GM12878 (cell line): ENCODE measurements at regions not wholly inside any gene's neighbourhood (a gene's known extent, or its start where the extent isn't known, plus 50 kb on each side); places are given as distances from the start of the nearest gene placed in this dataset.

ENCODE experiments used
- ATAC-seq: fragments of 200-7000 bp; cut with Tn5 transposase; 3 replicates; pipeline ENCODE4 v1.9.1; 2020; ENCODE audit warnings: mild to moderate bottlenecking, moderate library complexity
- BruUV-seq: library from RNA; stranded (reverse); fragments of 400-500 nt; replicated peaks from 2 replicates; lab custom pipeline; 2021; lab: Mats Ljungman, UMichigan
- CTCF ChIA-PET: fragments of 300-600 bp; sonication (Branson Sonifier 250); formaldehyde crosslinking; extraction: SDS; loops from one replicate; lab custom pipeline; 2021; ENCODE audit warnings: inconsistent platforms; lab: Yijun Ruan, JAX
- POLR2A ChIA-PET: fragments of 350-600 bp; formaldehyde crosslinking; extraction: SDS; loops from one replicate; lab custom pipeline; 2021; ENCODE audit warnings: inconsistent platforms; lab: Charles Lee
- RAD21 ChIA-PET: fragments of 300-600 bp; sonication (Branson Sonifier 250); formaldehyde crosslinking; loops from one replicate; lab custom pipeline; 2023; ENCODE audit warnings: antibody characterized with exemption; ENCODE audit not compliant: unreplicated experiment; lab: Charles Lee
- SMC1A ChIA-PET: fragments of 300-600 bp; sonication (Branson Sonifier 250); formaldehyde crosslinking; loops from one replicate; lab custom pipeline; 2023; ENCODE audit not compliant: unreplicated experiment, uncharacterized antibody; lab: Charles Lee
- DNase-seq: peaks from one replicate; pipeline ENCODE4 v3.0.0-alpha.2; 2011; ENCODE audit warnings: low read depth, low spot score
- FAIRE-seq: peaks from 3 replicates; lab custom pipeline; 2011; peaks lifted over from hg19 to GRCh38; lab: Jason Lieb, UNC
- H2AFZ ChIP-seq: 2 replicates; pipeline ENCODE4 v1.6.0; 2011; ENCODE audit warnings: low read depth, low read length, control low read depth; ENCODE audit not compliant: control insufficient read depth
- H3K27ac ChIP-seq: 2 replicates; pipeline ENCODE4 v1.5.1; 2011; ENCODE audit warnings: control low read depth; ENCODE audit not compliant: control insufficient read depth, insufficient read depth
- H3K27me3 ChIP-seq, 2 experiments: replicated peaks in 1 of 2; 2 replicates each; pipeline versions ENCODE4 v1.6.0 to v1.6.1; 2011; ENCODE audit warnings: low read length in 1 of 2; ENCODE audit not compliant: control insufficient read depth in 2 of 2, insufficient read depth in 2 of 2
- H3K36me3 ChIP-seq, 2 experiments: 2 replicates each; pipeline ENCODE4 v1.5.1; 2011; ENCODE audit warnings: low read length in 1 of 2; ENCODE audit not compliant: control insufficient read depth in 2 of 2, insufficient read depth in 2 of 2
- H3K4me1 ChIP-seq: 2 replicates; pipeline ENCODE4 v1.6.1; 2011; ENCODE audit warnings: mild to moderate bottlenecking, low read length, moderate library complexity, mixed read lengths; ENCODE audit not compliant: control insufficient read depth, insufficient read depth
- H3K4me2 ChIP-seq: 2 replicates; pipeline ENCODE4 v1.6.0; 2011; ENCODE audit warnings: control low read depth; ENCODE audit not compliant: control insufficient read depth, insufficient read depth
- H3K4me3 ChIP-seq: fragments of 200-600 bp; sonication (generic); 2 replicates; pipeline ENCODE4 v1.5.1; 2016
- H3K79me2 ChIP-seq: 2 replicates; pipeline ENCODE4 v1.6.0; 2011; ENCODE audit warnings: low read length; ENCODE audit not compliant: control insufficient read depth, insufficient read depth
- H3K9ac ChIP-seq: 2 replicates; pipeline ENCODE4 v1.8.0; 2011; ENCODE audit warnings: low read length, control low read depth, mixed read lengths; ENCODE audit not compliant: control insufficient read depth, insufficient read depth
- H3K9me3 ChIP-seq: replicated peaks from 3 replicates; pipeline ENCODE4 v1.5.1; 2011; ENCODE audit warnings: mild to moderate bottlenecking, low read length; ENCODE audit not compliant: control insufficient read depth, insufficient read depth
- H4K20me1 ChIP-seq: 2 replicates; pipeline ENCODE4 v1.6.0; 2011; ENCODE audit not compliant: control insufficient read depth, insufficient read depth
- ATF7 ChIP-seq: fragments of 450-650 bp; IDR thresholded peaks from 2 replicates; pipeline ENCODE4 v1.6.1; 2016; ENCODE audit warnings: low read depth, mild to moderate bottlenecking
- BMI1 ChIP-seq: fragments of 450-650 bp; IDR thresholded peaks from 2 replicates; pipeline ENCODE4 v1.6.1; 2016; ENCODE audit warnings: mild to moderate bottlenecking, moderate library complexity, borderline replicate concordance
- EZH2 ChIP-seq: IDR thresholded peaks from 2 replicates; pipeline ENCODE4 v1.6.1; 2012; ENCODE audit warnings: low read depth, mild to moderate bottlenecking, control low read depth, inconsistent platforms, low read length, borderline replicate concordance; ENCODE audit not compliant: control insufficient read depth
- IKZF2 ChIP-seq, 2 experiments: fragments of 450-650 bp; IDR thresholded peaks; 2 replicates each; pipeline ENCODE4 v1.6.1; 2017; ENCODE audit warnings: mild to moderate bottlenecking in 2 of 2, moderate library complexity in 2 of 2
- KLF5 ChIP-seq: fragments of 450-650 bp; IDR thresholded peaks from 2 replicates; pipeline ENCODE4 v1.6.1; 2014; ENCODE audit warnings: mild to moderate bottlenecking; ENCODE audit not compliant: partially characterized antibody
- NFIC ChIP-seq: IDR thresholded peaks from 2 replicates; pipeline ENCODE4 v1.6.1; 2012; ENCODE audit warnings: low read depth, mild to moderate bottlenecking, inconsistent platforms, low read length, moderate library complexity
- NFXL1 ChIP-seq: fragments of 450-650 bp; IDR thresholded peaks from 2 replicates; pipeline ENCODE4 v1.6.1; 2017; ENCODE audit warnings: antibody characterized with exemption, mild to moderate bottlenecking, borderline replicate concordance
- PBX3 ChIP-seq: IDR thresholded peaks from 2 replicates; pipeline ENCODE4 v1.6.1; 2011; ENCODE audit warnings: mild to moderate bottlenecking, low read depth, low read length, moderate library complexity; ENCODE audit not compliant: insufficient replicate concordance
- RBBP5 ChIP-seq: fragments of 200-600 bp; sonication (generic); conservative IDR thresholded peaks from 2 replicates; pipeline ENCODE4 v1.6.1; 2016
- RFX5 ChIP-seq: IDR thresholded peaks from 2 replicates; pipeline ENCODE4 v1.6.1; 2011; ENCODE audit warnings: low read depth, low read length, improper control_type of control experiment
- SMAD1 ChIP-seq: fragments of 450-650 bp; IDR thresholded peaks from 2 replicates; pipeline ENCODE4 v1.6.1; 2018; ENCODE audit warnings: mild to moderate bottlenecking, low read depth; ENCODE audit not compliant: partially characterized antibody
- SMAD5 ChIP-seq: IDR thresholded peaks from 2 replicates; pipeline ENCODE4 v1.6.1; 2016; ENCODE audit warnings: antibody characterized with exemption, low read depth
- ZZZ3 ChIP-seq: IDR thresholded peaks from 2 replicates; pipeline ENCODE4 v1.6.1; 2011; ENCODE audit warnings: low read depth; ENCODE audit not compliant: control insufficient read depth, insufficient read length
- WGBS: methylation state at CpG from one replicate; pipeline ENCODE4 v1.1.6; 2016; ENCODE audit warnings: low lambda C conversion rate; ENCODE audit not compliant: insufficient replicate concordance, insufficient coverage; ENCODE audit errors: missing lambda C conversion rate; 5-methylcytosine and 5-hydroxymethylcytosine counted together
- in situ Hi-C: fragments of 300-500 bp; cut with MboI; formaldehyde crosslinking; loops from 9 replicates; pipeline ENCODE4 v1.14.3; 2018; ENCODE audit warnings: mixed read lengths
- intact Hi-C: fragments of 100-400 bp; cut with micrococcal nuclease; formaldehyde crosslinking; loops from one replicate; pipeline ENCODE4 v1.14.2; 2022; ENCODE audit not compliant: unreplicated experiment
- TF ChIP-seq, protein P1 (sequence below): fragments of 450-650 bp; IDR thresholded peaks from 2 replicates; pipeline ENCODE4 v1.6.1; 2016; ENCODE audit warnings: mild to moderate bottlenecking, moderate library complexity, borderline replicate concordance
- TF ChIP-seq, protein P2 (sequence below): IDR thresholded peaks from 2 replicates; pipeline ENCODE4 v1.6.1; 2012; ENCODE audit warnings: low read depth, low read length, improper control_type of control experiment
- TF ChIP-seq, protein P3 (sequence below): fragments of 150-350 bp; IDR thresholded peaks from 2 replicates; pipeline ENCODE4 v1.6.1; 2016; ENCODE audit warnings: low read depth, low read length

DNA sequence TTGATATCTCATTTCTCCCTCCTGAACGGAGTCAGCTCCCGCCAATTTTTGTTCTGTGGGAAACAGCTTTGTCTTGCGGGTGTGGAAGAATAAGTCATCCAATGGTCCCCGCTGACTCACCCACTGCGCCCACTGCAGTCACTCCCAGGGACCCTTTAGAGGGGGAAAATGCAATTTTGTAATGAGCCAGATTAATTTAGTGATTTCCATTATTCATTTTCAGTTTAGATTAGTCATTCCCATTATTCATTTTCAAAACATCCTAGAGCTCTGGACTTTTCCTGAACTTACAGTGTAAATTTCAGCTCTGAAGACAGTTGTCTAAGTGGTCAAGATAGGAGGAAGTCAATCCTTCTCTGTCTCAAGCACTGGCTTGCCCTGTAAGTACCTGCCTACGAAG is 154.9 kb upstream of the TMEM72 start:
- CTCF ChIA-PET, result no interaction called here
- 25% methylated on average over 5 of the region's 6 CpGs for WGBS
- POLR2A ChIA-PET, result no interaction called here
- H3K4me2 ChIP-seq, result no peak overlapping the region
- RAD21 ChIA-PET, result no interaction called here
- no peaks in the 10 kb centered on the region for H3K9me3 ChIP-seq
- intact Hi-C loops, result no loop called here
- no peaks in the 10 kb centered on the region for H3K36me3 ChIP-seq
- no peak overlapping the region for H2AFZ ChIP-seq
- H3K4me1 ChIP-seq, result no peaks in the 10 kb centered on the region
- no peaks in the 10 kb centered on the region for H4K20me1 ChIP-seq
- DNase-seq (no peak), FAIRE-seq (no peak), ATAC-seq (no peak)
- no peak overlapping the region for H3K27ac ChIP-seq
- no peak overlapping the region for H3K9ac ChIP-seq
- no peak overlapping the region for H3K4me3 ChIP-seq
- no peaks in the 10 kb centered on the region for H3K79me2 ChIP-seq
- SMC1A ChIA-PET, result no interaction called here
- BruUV-seq, result no TSS peak
- no peaks in the 10 kb centered on the region for H3K27me3 ChIP-seq
- in situ Hi-C loops, result no loop called here
- TF ChIP-seq ZZZ3, result no peak
- no peak for TF ChIP-seq BMI1
- TF ChIP-seq RFX5, result no peak
- TF ChIP-seq EZH2, result no peak
- TF ChIP-seq ATF7, result no peak
- no peak for TF ChIP-seq IKZF2 (IDR thresholded peaks at IDR 0.05)
- TF ChIP-seq SMAD5, result no peak
- TF ChIP-seq KLF5, result no peak
- no peak for TF ChIP-seq PBX3
- TF ChIP-seq, protein P1, sequence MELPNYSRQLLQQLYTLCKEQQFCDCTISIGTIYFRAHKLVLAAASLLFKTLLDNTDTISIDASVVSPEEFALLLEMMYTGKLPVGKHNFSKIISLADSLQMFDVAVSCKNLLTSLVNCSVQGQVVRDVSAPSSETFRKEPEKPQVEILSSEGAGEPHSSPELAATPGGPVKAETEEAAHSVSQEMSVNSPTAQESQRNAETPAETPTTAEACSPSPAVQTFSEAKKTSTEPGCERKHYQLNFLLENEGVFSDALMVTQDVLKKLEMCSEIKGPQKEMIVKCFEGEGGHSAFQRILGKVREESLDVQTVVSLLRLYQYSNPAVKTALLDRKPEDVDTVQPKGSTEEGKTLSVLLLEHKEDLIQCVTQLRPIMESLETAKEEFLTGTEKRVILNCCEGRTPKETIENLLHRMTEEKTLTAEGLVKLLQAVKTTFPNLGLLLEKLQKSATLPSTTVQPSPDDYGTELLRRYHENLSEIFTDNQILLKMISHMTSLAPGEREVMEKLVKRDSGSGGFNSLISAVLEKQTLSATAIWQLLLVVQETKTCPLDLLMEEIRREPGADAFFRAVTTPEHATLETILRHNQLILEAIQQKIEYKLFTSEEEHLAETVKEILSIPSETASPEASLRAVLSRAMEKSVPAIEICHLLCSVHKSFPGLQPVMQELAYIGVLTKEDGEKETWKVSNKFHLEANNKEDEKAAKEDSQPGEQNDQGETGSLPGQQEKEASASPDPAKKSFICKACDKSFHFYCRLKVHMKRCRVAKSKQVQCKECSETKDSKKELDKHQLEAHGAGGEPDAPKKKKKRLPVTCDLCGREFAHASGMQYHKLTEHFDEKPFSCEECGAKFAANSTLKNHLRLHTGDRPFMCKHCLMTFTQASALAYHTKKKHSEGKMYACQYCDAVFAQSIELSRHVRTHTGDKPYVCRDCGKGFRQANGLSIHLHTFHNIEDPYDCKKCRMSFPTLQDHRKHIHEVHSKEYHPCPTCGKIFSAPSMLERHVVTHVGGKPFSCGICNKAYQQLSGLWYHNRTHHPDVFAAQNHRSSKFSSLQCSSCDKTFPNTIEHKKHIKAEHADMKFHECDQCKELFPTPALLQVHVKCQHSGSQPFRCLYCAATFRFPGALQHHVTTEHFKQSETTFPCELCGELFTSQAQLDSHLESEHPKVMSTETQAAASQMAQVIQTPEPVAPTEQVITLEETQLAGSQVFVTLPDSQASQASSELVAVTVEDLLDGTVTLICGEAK, result no peak
- no peak for TF ChIP-seq SMAD1
- TF ChIP-seq, protein P2, sequence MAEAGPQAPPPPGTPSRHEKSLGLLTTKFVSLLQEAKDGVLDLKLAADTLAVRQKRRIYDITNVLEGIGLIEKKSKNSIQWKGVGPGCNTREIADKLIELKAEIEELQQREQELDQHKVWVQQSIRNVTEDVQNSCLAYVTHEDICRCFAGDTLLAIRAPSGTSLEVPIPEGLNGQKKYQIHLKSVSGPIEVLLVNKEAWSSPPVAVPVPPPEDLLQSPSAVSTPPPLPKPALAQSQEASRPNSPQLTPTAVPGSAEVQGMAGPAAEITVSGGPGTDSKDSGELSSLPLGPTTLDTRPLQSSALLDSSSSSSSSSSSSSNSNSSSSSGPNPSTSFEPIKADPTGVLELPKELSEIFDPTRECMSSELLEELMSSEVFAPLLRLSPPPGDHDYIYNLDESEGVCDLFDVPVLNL, result no peak
- TF ChIP-seq, protein P3, sequence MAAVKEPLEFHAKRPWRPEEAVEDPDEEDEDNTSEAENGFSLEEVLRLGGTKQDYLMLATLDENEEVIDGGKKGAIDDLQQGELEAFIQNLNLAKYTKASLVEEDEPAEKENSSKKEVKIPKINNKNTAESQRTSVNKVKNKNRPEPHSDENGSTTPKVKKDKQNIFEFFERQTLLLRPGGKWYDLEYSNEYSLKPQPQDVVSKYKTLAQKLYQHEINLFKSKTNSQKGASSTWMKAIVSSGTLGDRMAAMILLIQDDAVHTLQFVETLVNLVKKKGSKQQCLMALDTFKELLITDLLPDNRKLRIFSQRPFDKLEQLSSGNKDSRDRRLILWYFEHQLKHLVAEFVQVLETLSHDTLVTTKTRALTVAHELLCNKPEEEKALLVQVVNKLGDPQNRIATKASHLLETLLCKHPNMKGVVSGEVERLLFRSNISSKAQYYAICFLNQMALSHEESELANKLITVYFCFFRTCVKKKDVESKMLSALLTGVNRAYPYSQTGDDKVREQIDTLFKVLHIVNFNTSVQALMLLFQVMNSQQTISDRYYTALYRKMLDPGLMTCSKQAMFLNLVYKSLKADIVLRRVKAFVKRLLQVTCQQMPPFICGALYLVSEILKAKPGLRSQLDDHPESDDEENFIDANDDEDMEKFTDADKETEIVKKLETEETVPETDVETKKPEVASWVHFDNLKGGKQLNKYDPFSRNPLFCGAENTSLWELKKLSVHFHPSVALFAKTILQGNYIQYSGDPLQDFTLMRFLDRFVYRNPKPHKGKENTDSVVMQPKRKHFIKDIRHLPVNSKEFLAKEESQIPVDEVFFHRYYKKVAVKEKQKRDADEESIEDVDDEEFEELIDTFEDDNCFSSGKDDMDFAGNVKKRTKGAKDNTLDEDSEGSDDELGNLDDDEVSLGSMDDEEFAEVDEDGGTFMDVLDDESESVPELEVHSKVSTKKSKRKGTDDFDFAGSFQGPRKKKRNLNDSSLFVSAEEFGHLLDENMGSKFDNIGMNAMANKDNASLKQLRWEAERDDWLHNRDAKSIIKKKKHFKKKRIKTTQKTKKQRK, result no peak
- no peak for TF ChIP-seq RBBP5
- no peak for TF ChIP-seq NFXL1
- no peak for TF ChIP-seq NFIC
